MM.1S (cell line): ENCODE measurements at regions not wholly inside any gene's neighbourhood (a gene's known extent, or its start where the extent isn't known, plus 50 kb on each side); places are given as distances from the start of the nearest gene placed in this dataset.

Source experiments
- DNase-seq: peaks from one replicate; pipeline ENCODE4 v3.0.0-alpha.2; 2015
- H2AFZ ChIP-seq: fragments of 300-600 bp; sonication (generic); 2 replicates; pipeline ENCODE4 v1.6.0; 2016; ENCODE audit warnings: antibody characterized with exemption, low read length
- H3F3A ChIP-seq: fragments of 300-600 bp; sonication (generic); 2 replicates; pipeline ENCODE4 v1.6.1; 2016; ENCODE audit warnings: mild to moderate bottlenecking, antibody characterized with exemption, low read length, moderate library complexity, mixed read lengths; ENCODE audit not compliant: insufficient read depth
- H3K27ac ChIP-seq: fragments of 300-600 bp; sonication (generic); 2 replicates; pipeline ENCODE4 v1.5.1; 2016; ENCODE audit warnings: mild to moderate bottlenecking, low read length
- H3K27me3 ChIP-seq: fragments of 300-600 bp; sonication (generic); replicated peaks from 2 replicates; pipeline ENCODE4 v1.6.0; 2016; ENCODE audit warnings: low read length; ENCODE audit not compliant: insufficient read depth
- H3K36me3 ChIP-seq: fragments of 300-600 bp; sonication (generic); replicated peaks from 2 replicates; pipeline ENCODE4 v1.6.1; 2016; ENCODE audit warnings: mild to moderate bottlenecking, low read length, mixed read lengths; ENCODE audit not compliant: insufficient read depth
- H3K4me1 ChIP-seq: fragments of 300-600 bp; sonication (generic); 2 replicates; pipeline ENCODE4 v1.6.1; 2016; ENCODE audit warnings: low read length, mixed read lengths
- H3K4me2 ChIP-seq: fragments of 300-600 bp; sonication (generic); 2 replicates; pipeline ENCODE4 v1.6.0; 2016; ENCODE audit warnings: low read depth, low read length
- H3K4me3 ChIP-seq: fragments of 300-600 bp; sonication (generic); 2 replicates; pipeline ENCODE4 v1.5.1; 2016; ENCODE audit warnings: low read length, mixed read lengths
- H3K79me2 ChIP-seq: fragments of 300-600 bp; sonication (generic); 2 replicates; pipeline ENCODE4 v1.6.1; 2016; ENCODE audit warnings: mixed run types, low read length, mixed read lengths
- H3K9ac ChIP-seq: fragments of 300-600 bp; sonication (generic); 2 replicates; pipeline ENCODE4 v1.6.1; 2016; ENCODE audit warnings: low read length, mixed read lengths
- H3K9me2 ChIP-seq: fragments of 300-600 bp; sonication (generic); replicated peaks from 2 replicates; pipeline ENCODE4 v1.6.1; 2016; ENCODE audit warnings: mild to moderate bottlenecking, low read length, mixed read lengths; ENCODE audit not compliant: insufficient read depth
- H3K9me3 ChIP-seq: fragments of 300-600 bp; sonication (generic); replicated peaks from 2 replicates; pipeline ENCODE4 v1.6.1; 2016; ENCODE audit warnings: mild to moderate bottlenecking, low read length, mixed read lengths; ENCODE audit not compliant: insufficient read depth
- H4K20me1 ChIP-seq: fragments of 300-600 bp; sonication (generic); 2 replicates; pipeline ENCODE4 v1.6.1; 2016; ENCODE audit warnings: mild to moderate bottlenecking, low read length, moderate library complexity, mixed read lengths; ENCODE audit not compliant: insufficient read depth
- CTCF ChIP-seq: fragments of 300-600 bp; sonication (generic); IDR thresholded peaks from 2 replicates; pipeline ENCODE4 v1.5.1; 2016; ENCODE audit warnings: antibody characterized with exemption, low read length, mixed read lengths
- EZH2 ChIP-seq: fragments of 300-600 bp; sonication (generic); optimal IDR thresholded peaks from 2 replicates; pipeline ENCODE3; 2017; ENCODE audit warnings: low read depth, mild to moderate bottlenecking, antibody characterized with exemption, low read length, mixed read lengths
- EZH2phosphoT487 ChIP-seq: fragments of 300-600 bp; sonication (generic); IDR thresholded peaks from 2 replicates; pipeline ENCODE4 v1.6.1; 2018; ENCODE audit warnings: antibody characterized with exemption, low read length

DNA sequence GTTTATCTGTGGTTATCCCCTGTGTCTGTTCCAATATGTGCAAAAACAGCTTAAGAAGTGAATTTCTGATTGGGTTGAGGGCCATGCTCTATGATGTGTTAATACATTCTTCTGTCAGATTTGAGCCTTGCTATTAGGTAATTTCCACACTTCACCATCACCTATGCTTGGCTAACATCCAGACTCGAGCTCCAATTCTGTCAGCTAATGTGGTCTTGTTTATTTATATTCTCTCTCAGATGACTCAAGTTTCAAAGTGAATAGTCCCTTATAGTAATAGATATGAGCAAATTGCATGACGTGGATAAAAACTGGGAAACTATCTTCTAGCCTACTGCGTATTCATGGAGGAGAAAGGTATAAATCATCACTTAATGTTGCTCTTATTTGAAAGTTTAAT is 451.3 kb downstream of the SNAPC1 start:
- TF ChIP-seq EZH2 = no peak
- TF ChIP-seq EZH2phosphoT487 = no peak
- TF ChIP-seq CTCF = no peak
- no peaks in the 10 kb centered on the region for H3F3A ChIP-seq
- no peak overlapping the region for H2AFZ ChIP-seq
- no peaks in the 10 kb centered on the region for H3K27me3 ChIP-seq
- no peaks in the 10 kb centered on the region for H3K36me3 ChIP-seq
- DNase-seq = no peak
- no peaks in the 10 kb centered on the region for H3K4me1 ChIP-seq
- no peaks in the 10 kb centered on the region for H3K9me2 ChIP-seq
- H3K9ac ChIP-seq = no peak overlapping the region
- no peaks in the 10 kb centered on the region for H3K9me3 ChIP-seq
- no peak overlapping the region for H3K27ac ChIP-seq
- H3K79me2 ChIP-seq = no peaks in the 10 kb centered on the region
- no peaks in the 10 kb centered on the region for H4K20me1 ChIP-seq
- H3K4me2 ChIP-seq = no peak overlapping the region
- no peak overlapping the region for H3K4me3 ChIP-seq

GRCh38 chr14:62216121-62216520 is 453.9 kb downstream of the SNAPC1 start:
- H3K27me3 ChIP-seq = no peaks in the 10 kb centered on the region
- no peaks in the 10 kb centered on the region for H3K36me3 ChIP-seq
- H4K20me1 ChIP-seq = no peaks in the 10 kb centered on the region
- H3K27ac ChIP-seq = no peak overlapping the region
- no peak overlapping the region for H3K4me3 ChIP-seq
- H3K79me2 ChIP-seq = no peaks in the 10 kb centered on the region
- no peaks in the 10 kb centered on the region for H3F3A ChIP-seq
- H3K9ac ChIP-seq = no peak overlapping the region
- H3K4me1 ChIP-seq = no peaks in the 10 kb centered on the region
- H2AFZ ChIP-seq = no peak overlapping the region
- no peaks in the 10 kb centered on the region for H3K9me2 ChIP-seq
- TF ChIP-seq CTCF (no peak), EZH2phosphoT487 (no peak), EZH2 (no peak)
- no peak for DNase-seq
- H3K9me3 ChIP-seq = no peaks in the 10 kb centered on the region
- no peak overlapping the region for H3K4me2 ChIP-seq

DNA sequence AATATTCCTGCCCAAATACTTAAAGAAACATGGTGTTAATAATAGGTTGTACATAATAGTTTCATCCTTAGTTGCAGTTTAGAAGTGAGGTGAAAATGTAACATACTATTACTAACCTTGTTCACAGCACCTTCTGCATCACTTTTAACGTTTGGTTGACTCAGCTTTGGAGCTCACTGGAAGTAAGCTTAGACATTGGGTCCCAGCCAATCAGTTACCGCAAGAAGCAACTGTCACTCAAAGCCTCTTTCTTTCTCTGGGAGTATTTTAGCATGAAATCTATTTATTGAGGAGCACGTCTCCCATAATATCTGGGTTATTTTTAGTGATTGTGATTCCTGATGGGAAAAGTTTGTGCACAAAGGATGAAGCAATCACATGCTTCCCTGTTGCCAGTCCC is 472.6 kb downstream of the SNAPC1 start:
- Histone ChIP-seq H3K27me3 (no peaks in the 10 kb centered on the region), H3F3A (no peaks in the 10 kb centered on the region), H3K9me2 (no peaks in the 10 kb centered on the region), H3K9me3 (no peaks in the 10 kb centered on the region), H3K4me2 (no peak overlapping the region), H4K20me1 (no peaks in the 10 kb centered on the region), H2AFZ (no peak overlapping the region), H3K9ac (no peak overlapping the region), H3K36me3 (no peaks in the 10 kb centered on the region), H3K4me1 (no peaks in the 10 kb centered on the region), H3K79me2 (no peaks in the 10 kb centered on the region), H3K4me3 (no peak overlapping the region), H3K27ac (no peak overlapping the region)
- no peak for TF ChIP-seq CTCF
- TF ChIP-seq EZH2phosphoT487 = no peak
- TF ChIP-seq EZH2 = no peak
- no peak for DNase-seq

- Histone ChIP-seq H3K27me3 (no peaks in the 10 kb centered on the region), H3K4me1 (no peaks in the 10 kb centered on the region), H4K20me1 (no peaks in the 10 kb centered on the region), H3F3A (no peaks in the 10 kb centered on the region), H3K9me2 (no peaks in the 10 kb centered on the region), H3K79me2 (no peaks in the 10 kb centered on the region), H3K4me3 (no peak overlapping the region), H3K9me3 (no peaks in the 10 kb centered on the region), H3K27ac (no peak overlapping the region), H2AFZ (no peak overlapping the region), H3K4me2 (no peak overlapping the region), H3K36me3 (no peaks in the 10 kb centered on the region), H3K9ac (no peak overlapping the region)
- DNase-seq = no peak
- TF ChIP-seq CTCF (no peak), EZH2phosphoT487 (no peak), EZH2 (no peak)
Measured at GRCh38 chr14:62244221-62244620, 482.0 kb downstream of the SNAPC1 start.
